Ovary (tissue), 7 donors: ENCODE measurements at regions not wholly inside any gene's neighbourhood (a gene's known extent, or its start where the extent isn't known, plus 50 kb on each side); places are given as distances from the start of the nearest gene placed in this dataset.

Experiments used
- DNase-seq, 5 donors: peaks; one replicate each; pipeline ENCODE4 v3.0.0-alpha.2; 2019 to 2020
- H3K27ac ChIP-seq, 2 donors: fragments of 200-600 bp; one replicate each; pipeline versions ENCODE4 v1.5.1 to v1.8.0; 2019 to 2022
- H3K27me3 ChIP-seq: fragments of 200-600 bp; one replicate; pipeline ENCODE4 v1.8.0; 2022
- H3K36me3 ChIP-seq: fragments of 200-600 bp; sonication (generic); one replicate; pipeline ENCODE4 v1.5.1; 2019
- H3K4me1 ChIP-seq: one replicate; pipeline ENCODE4 v1.8.1; 2013; ENCODE audit warnings: mild to moderate bottlenecking, moderate library complexity; ENCODE audit not compliant: insufficient read depth
- H3K4me3 ChIP-seq: fragments of 200-600 bp; sonication (generic); one replicate; pipeline ENCODE4 v1.5.1; 2017
- H3K9me3 ChIP-seq, 2 donors: fragments of 200-600 bp in 1 of 2; sonication (generic) in 1 of 2; one replicate each; pipeline versions ENCODE4 v1.5.1 to v1.8.1; 2013 to 2019; ENCODE audit warnings: mild to moderate bottlenecking in 1 of 2, moderate library complexity in 1 of 2
- EP300 ChIP-seq: sonication (generic); formaldehyde crosslinking; IDR thresholded peaks from one replicate; pipeline ENCODE4 v1.6.1; 2017; ENCODE audit warnings: antibody characterized with exemption
- POLR2A ChIP-seq: fragments of 450-650 bp; IDR thresholded peaks from one replicate; pipeline ENCODE4 v1.6.1; 2017; ENCODE audit warnings: antibody characterized with exemption, mild to moderate bottlenecking, moderate library complexity
- WGBS, 3 donors: extraction: QIAGEN DNeasy Blood & Tissue Kit in 1 of 3; methylation state at CpG; one replicate each; pipeline versions ENCODE4 v1.1.5 to v1.1.7; 2013 to 2017; 5-methylcytosine and 5-hydroxymethylcytosine counted together
- intact Hi-C, 4 donors: fragments of 100-400 bp; cut with DNase I; formaldehyde crosslinking; loops; one replicate each; pipeline versions ENCODE4 v1.11.0 to v1.15.1; 2022 to 2023
- TF ChIP-seq, protein P1 (sequence below), 3 donors: fragments of 450-650 bp in 2 of 3; fragments of 200-600 bp in 1 of 3; IDR thresholded peaks; one replicate each; pipeline versions ENCODE4 v1.5.1 to v1.8.0; 2016 to 2022; ENCODE audit warnings: antibody characterized with exemption in 3 of 3, mild to moderate bottlenecking in 1 of 3
- donor health status: DM: no; HTN: no; CAD: no; lungs with moderate emphysema.
- donor health status: DM: no; HTN: no; CAD: no.
- donor health status: Bipolar disorder and iron deficiency.
- donor health status: DM: no; HTN: no; CAD: no.
- donor health status: DM: yes; HTN: yes; CAD: no.

GRCh38 chr2:117571590-117572349 is 242.7 kb upstream of the DDX18 start:
- intact Hi-C loops = no loop called here
- H3K4me3 ChIP-seq = no peak overlapping the region
- no peaks in the 10 kb centered on the region for H3K36me3 ChIP-seq
- no peak for TF ChIP-seq EP300
- TF ChIP-seq POLR2A = no peak
- TF ChIP-seq, protein P1, sequence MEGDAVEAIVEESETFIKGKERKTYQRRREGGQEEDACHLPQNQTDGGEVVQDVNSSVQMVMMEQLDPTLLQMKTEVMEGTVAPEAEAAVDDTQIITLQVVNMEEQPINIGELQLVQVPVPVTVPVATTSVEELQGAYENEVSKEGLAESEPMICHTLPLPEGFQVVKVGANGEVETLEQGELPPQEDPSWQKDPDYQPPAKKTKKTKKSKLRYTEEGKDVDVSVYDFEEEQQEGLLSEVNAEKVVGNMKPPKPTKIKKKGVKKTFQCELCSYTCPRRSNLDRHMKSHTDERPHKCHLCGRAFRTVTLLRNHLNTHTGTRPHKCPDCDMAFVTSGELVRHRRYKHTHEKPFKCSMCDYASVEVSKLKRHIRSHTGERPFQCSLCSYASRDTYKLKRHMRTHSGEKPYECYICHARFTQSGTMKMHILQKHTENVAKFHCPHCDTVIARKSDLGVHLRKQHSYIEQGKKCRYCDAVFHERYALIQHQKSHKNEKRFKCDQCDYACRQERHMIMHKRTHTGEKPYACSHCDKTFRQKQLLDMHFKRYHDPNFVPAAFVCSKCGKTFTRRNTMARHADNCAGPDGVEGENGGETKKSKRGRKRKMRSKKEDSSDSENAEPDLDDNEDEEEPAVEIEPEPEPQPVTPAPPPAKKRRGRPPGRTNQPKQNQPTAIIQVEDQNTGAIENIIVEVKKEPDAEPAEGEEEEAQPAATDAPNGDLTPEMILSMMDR (IDR thresholded peaks at IDR 0.05) = no peak
- H3K4me1 ChIP-seq = no peaks in the 10 kb centered on the region
- H3K27ac ChIP-seq = no peak overlapping the region
- H3K27me3 ChIP-seq = no peaks in the 10 kb centered on the region
- H3K9me3 ChIP-seq = peaks cover 0 to 3% of the 10 kb centered on the region in 2 donors
- 55 to 81% (median 79%) methylated on average over 3 of the region's 3 CpGs for WGBS, 3 donors
- DNase-seq = no peak

DNA sequence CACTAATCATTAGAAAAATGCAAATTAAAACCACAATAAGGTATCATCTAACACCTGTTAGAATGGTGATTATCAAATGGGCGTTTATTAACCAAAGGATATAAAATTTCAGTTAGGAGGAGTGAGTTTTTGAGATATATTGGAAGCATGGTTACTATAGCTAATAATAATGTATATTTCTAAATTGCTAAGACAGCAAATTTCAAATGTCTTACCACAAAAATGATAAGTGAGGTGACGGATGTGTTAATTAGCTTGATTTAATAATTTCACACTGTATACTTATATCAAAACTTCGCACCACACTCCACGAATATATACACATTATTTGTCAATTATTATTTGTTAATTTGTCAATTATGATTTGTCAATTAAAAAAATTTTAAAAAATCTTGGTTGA is 227.2 kb upstream of the DDX18 start:
- Histone ChIP-seq H3K4me1 (no peaks in the 10 kb centered on the region), H3K4me3 (no peak overlapping the region), H3K36me3 (no peaks in the 10 kb centered on the region), H3K27ac (no peak overlapping the region), H3K27me3 (no peaks in the 10 kb centered on the region), H3K9me3 (no peaks in the 10 kb centered on the region)
- WGBS, 3 donors = 79 to 82% (median 81%) methylated on average over 4 of the region's 4 CpGs
- intact Hi-C loops = no loop called here
- DNase-seq = no peak
- TF ChIP-seq, protein P1 (IDR thresholded peaks at IDR 0.05) = no peak
- TF ChIP-seq POLR2A = no peak
- no peak for TF ChIP-seq EP300

- TF ChIP-seq, protein P1 (IDR thresholded peaks at IDR 0.05) = no peak
- TF ChIP-seq POLR2A = no peak
- no peak for TF ChIP-seq EP300
- no peak for DNase-seq
- H3K27ac ChIP-seq = no peak overlapping the region
Observed at GRCh38 chr2:117603060-117603459, 211.4 kb upstream of the DDX18 start.

DNA sequence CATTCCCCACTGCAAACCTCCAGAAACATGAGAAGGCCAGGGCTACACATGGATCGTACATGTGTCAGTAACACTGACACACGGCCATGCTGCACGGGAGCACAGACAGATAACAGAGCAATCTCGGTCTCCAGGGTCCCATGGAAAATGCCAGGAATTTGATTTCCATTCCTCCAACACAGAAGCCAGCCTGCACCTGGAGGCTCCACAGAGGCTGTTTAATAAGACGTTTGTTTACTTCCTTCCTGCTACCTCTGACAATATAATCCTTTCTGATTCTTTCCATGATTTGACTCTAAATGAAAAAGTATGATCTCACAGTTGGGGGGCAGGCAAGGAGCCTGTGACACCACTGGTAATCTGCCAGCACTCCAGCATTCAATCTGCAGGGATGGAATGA is 210.9 kb upstream of the DDX18 start:
- H3K27ac ChIP-seq = no peak overlapping the region
- no peaks in the 10 kb centered on the region for H3K4me1 ChIP-seq
- no peak for TF ChIP-seq EP300
- TF ChIP-seq, protein P1 (IDR thresholded peaks at IDR 0.05) = no peak
- no peak for TF ChIP-seq POLR2A
- no peaks in the 10 kb centered on the region for H3K27me3 ChIP-seq
- WGBS, 3 donors = 4% methylated on average over 5 of the region's 5 CpGs
- no peak overlapping the region for H3K4me3 ChIP-seq
- DNase-seq = no peak
- no peaks in the 10 kb centered on the region for H3K36me3 ChIP-seq
- H3K9me3 ChIP-seq = no peaks in the 10 kb centered on the region
- intact Hi-C loops = no loop called here

More at GRCh38 chr2:117603060-117603459, 211.4 kb upstream of the DDX18 start:
- Histone ChIP-seq H3K4me3 (no peak overlapping the region), H3K27me3 (no peaks in the 10 kb centered on the region), H3K9me3 (no peaks in the 10 kb centered on the region), H3K4me1 (no peaks in the 10 kb centered on the region), H3K36me3 (no peaks in the 10 kb centered on the region)
- intact Hi-C loops = no loop called here
- 18 to 27% (median 22%) methylated on average over 3 of the region's 3 CpGs for WGBS, 3 donors
